NOMO-1 (cell line): ENCODE measurements at regions not wholly inside any gene's neighbourhood (a gene's known extent, or its start where the extent isn't known, plus 50 kb on each side); places are given as distances from the start of the nearest gene placed in this dataset.
A peak's percentile ranks its signal among the peaks of the same experiment; 100 is the strongest.

Source experiments
- DNase-seq, 2 experiments: peaks; one replicate each; lab custom pipeline; 2025; ENCODE audit not compliant: unreplicated experiment in 2 of 2; lab: John Stamatoyannopoulos, UW

DNA sequence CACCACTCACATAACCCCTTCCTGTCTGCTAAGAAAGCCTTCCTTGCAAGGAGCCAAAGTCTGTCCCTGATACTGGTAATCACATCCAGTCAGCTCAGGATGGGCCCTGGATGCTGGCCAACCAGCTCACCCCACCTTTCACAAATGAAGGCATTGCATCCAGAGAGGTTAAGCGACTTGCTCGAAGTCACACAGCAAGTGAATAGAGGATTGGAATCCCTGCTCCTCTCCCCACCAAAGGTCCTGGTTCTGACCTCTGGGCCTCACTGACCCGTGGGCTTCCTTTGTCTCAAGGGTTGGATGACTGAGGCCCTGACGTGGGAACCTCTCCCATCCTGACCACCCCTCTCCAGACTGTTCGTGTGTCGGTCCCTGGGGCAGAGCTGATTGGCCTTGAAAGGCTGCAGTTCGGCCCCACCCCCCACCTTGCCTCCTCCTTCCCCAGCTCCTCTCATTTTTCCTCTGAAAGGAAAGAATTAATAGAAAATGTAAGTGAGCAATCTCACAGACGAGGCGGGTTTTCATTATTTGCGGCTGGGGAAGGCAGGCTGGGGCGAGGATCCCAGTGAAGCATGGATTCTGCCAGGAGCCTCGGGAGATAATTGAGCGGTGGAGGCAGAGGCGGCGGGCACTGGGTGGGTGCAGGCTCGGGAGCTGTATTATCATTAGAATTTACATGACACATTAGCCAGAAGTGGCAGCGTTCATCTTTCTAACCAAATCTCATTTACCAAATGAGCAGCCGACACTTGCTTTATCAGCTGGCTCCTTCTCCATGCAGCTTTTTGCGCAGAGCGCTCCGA lies 101.5 kb upstream of the CSF3R start:
- DNase-seq: no peak

- DNase-seq: no peak
Measured at GRCh38 chr1:36583080-36583479, 100.4 kb upstream of the CSF3R start.

DNA sequence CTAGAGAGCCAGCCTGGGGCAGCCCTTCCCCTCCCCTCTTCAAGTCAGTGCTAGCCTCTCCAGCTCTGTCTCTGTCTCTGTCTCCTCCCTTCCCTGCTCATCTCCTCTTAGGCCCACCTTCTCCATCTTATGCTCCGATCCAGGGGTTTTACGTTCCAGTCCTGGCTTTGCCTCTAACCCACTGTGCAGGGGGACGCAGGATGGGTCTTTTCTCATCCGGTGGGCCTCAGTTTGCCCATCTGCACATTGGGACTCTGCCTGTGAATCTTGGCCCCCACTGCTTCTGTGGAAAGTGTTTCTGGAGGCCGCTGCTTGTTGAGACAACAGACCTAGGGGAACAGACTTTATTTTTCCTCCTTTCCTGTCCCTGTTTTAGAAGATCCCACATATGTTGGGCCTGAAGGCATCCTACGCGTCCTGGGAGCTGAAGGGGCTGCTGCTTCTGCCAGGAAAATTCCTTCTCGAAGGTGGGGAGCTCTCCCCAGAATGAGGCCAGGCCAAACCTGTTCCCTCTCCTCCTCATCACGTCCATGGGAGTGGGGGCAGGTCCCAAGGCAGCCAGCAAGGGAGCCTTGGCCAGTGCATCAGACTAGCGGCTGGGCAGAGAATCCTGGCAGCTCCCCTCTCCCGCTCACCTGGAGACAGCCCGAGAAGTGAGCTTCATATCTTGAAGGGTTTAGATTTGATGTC lies 99.5 kb upstream of the CSF3R start:
- no peak for DNase-seq

- no peak for DNase-seq
Measured at GRCh38 chr1:36580524-36580923, 97.8 kb upstream of the CSF3R start.

GRCh38 chr1:36579039-36579438 lies 96.3 kb upstream of the CSF3R start:
- no peak for DNase-seq

DNA sequence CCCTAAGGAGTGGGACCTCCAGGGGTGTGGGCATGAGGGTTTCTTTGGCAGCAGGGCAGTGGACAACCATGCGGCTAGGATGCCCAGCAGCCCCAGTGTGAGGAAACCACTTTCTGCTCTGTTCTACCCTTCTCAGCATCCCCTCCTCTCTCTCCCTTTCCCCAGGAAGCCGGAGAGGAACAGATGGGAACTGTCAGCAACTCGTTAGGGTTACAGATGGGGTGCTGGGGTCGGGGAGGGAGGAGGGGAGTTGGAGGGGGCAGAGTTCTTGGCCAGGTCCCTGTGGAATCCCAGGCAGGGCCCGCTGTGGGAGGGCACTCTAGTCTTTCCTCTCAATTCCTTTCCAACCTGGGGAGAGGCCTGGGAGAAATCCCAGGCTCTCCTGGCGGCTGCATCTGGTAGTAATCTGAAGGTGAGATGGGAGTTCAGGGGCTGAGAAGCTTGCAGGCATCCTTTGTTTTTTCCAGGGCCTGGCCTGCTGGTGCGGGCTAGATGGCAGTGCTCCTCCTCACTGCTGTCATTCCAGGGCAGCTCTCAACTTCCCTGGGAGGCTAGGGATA lies 93.9 kb upstream of the CSF3R start:
- DNase-seq: no peak

- peak in 1 of 2 experiments; percentile 26 for DNase-seq
Measured at GRCh38 chr1:36576118-36576517, 93.4 kb upstream of the CSF3R start.

- no peak for DNase-seq
Measured at GRCh38 chr1:36573445-36573844, 90.7 kb upstream of the CSF3R start.

- no peak for DNase-seq
Measured at GRCh38 chr1:36572906-36573305, 90.2 kb upstream of the CSF3R start.

GRCh38 chr1:36572142-36572715 lies 89.5 kb upstream of the CSF3R start:
- no peak for DNase-seq

DNA sequence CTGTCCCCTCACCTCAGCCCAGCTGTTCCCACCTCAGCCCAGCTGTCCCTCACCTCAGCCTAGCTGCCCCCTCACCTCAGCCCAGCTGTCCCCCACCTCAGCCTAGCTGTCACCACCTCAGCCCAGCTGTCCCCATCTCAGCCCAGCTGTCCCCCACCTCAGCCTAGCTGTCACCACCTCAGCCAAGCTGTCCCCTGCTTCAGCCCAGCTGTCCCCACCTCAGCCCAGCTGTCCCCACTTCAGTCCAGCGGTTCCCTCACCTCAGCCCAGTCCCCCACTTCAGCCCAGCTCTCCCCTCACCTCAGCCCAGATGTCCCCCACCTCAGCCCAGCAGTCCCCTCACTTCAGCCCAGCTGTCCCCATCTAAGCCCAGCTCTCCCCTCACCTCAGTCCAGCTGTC lies 88.4 kb upstream of the CSF3R start:
- DNase-seq: no peak

GRCh38 chr1:36570478-36571060 lies 87.9 kb upstream of the CSF3R start:
- DNase-seq: no peak

- DNase-seq: no peak
Measured at GRCh38 chr1:36570006-36570405, 87.3 kb upstream of the CSF3R start.

DNA sequence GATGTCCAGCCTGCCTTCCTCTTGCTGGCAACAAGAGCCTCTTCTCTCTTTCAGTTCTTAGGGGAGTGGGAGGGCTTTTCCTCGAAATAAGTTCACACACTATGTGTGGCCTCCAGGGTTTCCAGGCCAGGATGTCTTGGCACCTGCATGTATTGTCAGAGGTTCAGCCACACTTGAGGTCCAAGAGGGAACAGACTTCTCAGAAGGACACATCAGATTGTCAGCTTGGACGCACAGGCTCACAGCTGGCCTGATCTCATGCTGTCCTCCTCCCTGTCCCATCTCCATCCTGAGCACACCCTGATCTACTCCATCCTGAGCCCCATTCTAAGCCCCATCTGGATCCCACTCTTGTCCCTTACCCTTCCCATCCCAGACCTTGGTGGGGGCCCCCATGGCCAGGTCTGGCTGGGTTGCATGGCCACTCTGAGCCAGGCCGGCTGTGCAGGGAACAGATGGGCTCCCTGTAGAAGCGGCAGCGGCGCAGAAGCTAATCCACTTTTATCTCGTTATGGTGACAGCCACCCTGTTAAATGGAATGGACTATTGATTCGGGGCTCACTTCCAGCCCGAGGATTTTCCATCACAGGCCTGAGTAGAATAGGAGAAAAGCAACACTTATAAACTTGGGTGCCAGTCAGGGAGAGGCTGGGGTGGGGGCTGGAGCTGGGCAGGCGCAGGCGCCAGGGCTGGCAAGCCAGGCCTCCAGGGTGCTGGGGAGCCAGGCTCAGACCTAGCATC lies 85.1 kb upstream of the CSF3R start:
- no peak for DNase-seq

DNA sequence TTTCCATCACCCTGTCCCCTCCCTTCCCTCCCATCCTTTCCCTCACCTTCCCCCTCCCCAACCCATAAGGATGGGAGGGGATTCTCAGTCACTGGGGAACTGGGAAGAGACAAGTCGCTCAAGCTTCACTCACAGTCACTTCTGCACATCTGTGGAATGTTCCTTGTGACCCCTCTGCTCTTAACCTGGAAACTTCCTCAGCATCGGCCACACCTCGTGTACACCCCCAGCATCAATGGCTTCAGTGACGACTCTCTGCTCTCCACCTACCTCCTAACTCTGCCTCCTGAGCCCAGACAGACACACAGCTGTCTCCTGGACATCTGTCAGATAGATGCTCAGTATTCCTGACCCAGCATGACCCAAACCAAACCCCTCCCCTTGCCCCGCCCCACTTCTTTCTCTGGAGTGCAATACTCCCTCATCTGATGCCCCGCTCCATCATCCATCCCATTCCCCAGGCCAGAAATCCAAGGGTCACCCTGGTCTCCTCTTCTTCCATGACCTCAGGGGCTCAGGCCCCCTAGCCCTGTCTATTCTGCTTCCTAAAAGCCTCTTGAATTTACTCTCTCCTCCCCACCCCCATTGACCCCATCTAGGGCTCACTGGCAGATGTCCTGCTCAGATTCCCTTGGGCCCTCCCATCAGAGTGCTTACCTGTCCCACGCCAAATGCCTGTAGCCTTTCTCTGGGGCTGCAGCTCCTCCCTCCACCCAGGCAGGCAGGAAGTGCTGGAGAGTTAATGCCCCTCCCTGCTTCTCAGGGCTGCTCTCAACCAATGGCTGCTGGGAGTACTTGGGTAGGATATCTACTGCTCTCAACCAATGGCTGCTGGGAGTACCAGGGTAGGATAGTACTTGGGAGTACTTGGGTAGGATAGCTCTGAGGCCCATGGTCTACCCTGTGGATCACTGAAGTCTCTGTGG lies 83.1 kb upstream of the CSF3R start:
- DNase-seq: no peak

- no peak for DNase-seq
Measured at GRCh38 chr1:36562181-36562685, 79.5 kb upstream of the CSF3R start.

GRCh38 chr1:36561361-36561724 lies 78.6 kb upstream of the CSF3R start:
- no peak for DNase-seq

DNA sequence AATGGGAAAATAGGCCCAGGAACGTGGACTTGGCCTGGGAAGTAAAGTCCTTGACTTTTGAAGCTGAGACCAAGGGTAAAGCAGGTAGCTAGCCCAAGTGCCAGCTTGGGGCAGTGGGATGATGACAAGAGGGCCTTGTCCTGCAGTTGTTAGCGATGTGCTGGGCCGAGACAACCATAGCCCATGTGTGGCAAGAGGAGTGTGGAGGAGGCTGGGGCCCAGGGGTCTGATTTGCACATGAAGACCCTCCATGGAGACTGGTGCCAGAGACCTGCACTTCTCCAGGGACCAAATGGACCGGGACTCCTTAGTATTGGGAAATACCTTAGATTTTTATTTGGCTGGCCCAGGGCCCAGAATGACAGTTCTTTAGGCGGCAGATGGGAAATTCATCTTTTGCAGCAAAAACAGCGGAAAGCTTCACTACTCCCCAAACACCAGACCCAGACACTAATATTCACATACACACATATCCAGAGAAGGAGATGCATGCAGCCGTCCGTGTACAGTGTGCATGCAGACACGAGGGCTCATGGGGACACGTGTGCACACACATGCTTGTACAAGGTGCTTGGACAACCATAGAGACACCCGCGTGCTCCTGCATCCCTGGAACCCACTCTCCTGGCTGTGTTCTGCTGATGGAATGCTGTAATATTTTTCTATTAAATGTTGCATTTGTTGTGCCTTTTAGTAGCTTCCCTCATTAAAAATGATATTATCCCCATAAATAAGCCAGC lies 78.1 kb upstream of the CSF3R start:
- DNase-seq: no peak

- DNase-seq: no peak
Measured at GRCh38 chr1:36560177-36560576, 77.5 kb upstream of the CSF3R start.
